MM.1S (cell line): ENCODE measurements at regions not wholly inside any gene's neighbourhood (a gene's known extent, or its start where the extent isn't known, plus 50 kb on each side); places are given as distances from the start of the nearest gene placed in this dataset.

Experiments used
- CTCF ChIP-seq: fragments of 300-600 bp; sonication (generic); IDR thresholded peaks from 2 replicates; pipeline ENCODE4 v1.5.1; 2016; ENCODE audit warnings: antibody characterized with exemption, low read length, mixed read lengths
- EZH2 ChIP-seq: fragments of 300-600 bp; sonication (generic); optimal IDR thresholded peaks from 2 replicates; pipeline ENCODE3; 2017; ENCODE audit warnings: low read depth, mild to moderate bottlenecking, antibody characterized with exemption, low read length, mixed read lengths
- EZH2phosphoT487 ChIP-seq: fragments of 300-600 bp; sonication (generic); IDR thresholded peaks from 2 replicates; pipeline ENCODE4 v1.6.1; 2018; ENCODE audit warnings: antibody characterized with exemption, low read length

- TF ChIP-seq CTCF (no peak), EZH2 (no peak), EZH2phosphoT487 (no peak)
These were observed 307.7 kb downstream of the MMUT start for GRCh38 chr6:49155316-49155715.
